Left forelimb (tissue), 1 donor: ENCODE measurements at regions not wholly inside any gene's neighbourhood (a gene's known extent, or its start where the extent isn't known, plus 50 kb on each side); places are given as distances from the start of the nearest gene placed in this dataset.

Source experiments
- DNase-seq: peaks from one replicate; pipeline ENCODE4 v3.0.0-alpha.2; 2018; ENCODE audit warnings: low spot score

DNA sequence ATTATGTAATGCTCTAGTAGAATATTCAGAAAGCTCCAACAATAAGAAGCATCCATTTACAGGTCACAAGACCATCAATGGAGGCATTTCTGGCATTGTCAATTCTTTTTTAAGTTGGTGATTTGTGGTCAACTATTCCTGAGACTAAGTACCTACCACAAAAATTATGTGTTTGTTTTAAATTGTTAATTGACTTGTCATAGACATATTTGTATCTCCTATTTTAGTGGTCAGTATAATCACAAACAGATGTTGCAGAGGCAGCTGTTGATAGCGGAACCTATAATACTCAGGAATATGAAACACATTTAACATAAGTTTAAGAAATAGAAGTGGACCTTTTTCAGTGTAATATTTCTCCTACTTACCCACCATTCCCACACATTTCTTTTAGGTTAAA, 430.1 kb downstream of the CCDC85A start:
- no peak for DNase-seq

- DNase-seq = no peak
Measured at GRCh38 chr2:56615760-56616159, 432.0 kb downstream of the CCDC85A start.

DNA sequence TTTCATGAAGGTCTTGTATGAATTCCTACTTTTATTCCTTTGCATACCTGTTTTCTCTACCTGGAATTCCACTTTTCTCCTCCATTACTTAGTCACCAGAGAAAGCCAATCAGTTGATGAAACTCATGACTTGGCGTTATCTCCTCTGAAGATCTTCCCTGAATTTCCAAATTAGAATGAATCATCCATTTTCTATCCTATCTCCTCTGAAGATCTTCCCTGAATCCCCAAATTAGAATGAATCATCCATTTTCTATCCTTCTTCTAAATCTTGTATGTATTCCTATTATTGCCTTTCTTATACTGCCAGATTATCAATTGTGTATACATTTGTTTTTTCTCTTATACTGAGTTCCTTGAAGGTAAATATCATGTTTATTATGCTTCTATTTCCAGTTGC, 440.4 kb downstream of the CCDC85A start:
- DNase-seq = no peak

DNA sequence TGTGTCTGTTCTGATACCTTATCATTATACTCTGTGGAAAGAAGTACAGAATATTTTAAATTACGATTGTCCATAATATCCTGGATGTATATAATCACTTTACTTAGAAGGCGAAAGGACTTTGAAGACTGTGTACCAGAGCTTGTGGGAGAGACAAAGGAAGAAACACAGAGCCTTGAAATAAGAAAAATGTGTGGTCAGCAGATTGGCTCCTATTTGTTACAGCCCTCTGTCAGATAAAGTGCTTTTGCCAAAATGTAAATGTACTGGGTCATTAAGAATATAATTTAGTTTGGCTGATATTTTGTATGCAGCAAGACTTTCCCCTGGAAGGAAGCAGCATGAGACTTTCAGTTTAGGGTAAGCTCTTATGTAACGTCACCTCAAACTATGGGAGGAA, 443.1 kb downstream of the CCDC85A start:
- no peak for DNase-seq

DNA sequence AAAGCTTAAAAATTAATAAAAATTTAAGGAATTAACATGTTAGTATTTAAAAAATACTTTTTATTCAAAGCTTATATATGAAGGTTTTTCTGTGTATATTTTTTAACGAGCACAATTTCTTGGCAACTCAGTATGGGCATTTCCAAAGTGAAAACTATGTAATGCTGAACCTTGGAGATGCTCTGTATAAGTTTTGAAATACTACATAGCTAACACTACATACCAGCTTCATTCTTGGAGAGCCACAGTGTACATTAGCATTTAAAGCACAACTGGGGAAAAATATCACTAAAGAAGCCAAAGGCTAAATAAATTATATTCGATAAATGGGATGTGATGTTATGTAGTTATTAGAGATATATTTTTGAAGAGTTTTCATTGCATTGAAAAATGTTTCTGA, 446.5 kb downstream of the CCDC85A start:
- DNase-seq = no peak

DNA sequence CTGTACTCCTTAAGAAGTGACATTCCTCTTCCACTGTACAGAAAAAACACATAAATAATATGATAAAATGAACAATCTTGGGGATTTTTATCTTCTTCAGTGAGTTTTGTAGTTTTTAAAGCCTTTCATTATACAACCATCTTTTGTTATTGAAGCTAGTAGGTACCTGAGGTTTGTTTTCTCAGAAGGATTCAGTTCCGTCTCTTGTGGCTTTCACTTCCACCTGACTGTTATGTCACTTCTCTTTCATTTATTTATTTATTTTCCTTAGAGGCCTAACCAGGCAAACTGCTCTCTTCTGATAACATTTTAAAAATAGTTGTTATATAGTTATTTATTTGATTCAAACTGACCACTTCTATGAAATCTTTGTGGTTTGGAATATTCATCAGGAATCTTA, 464.2 kb downstream of the CCDC85A start:
- no peak for DNase-seq

- DNase-seq = no peak
Measured at GRCh38 chr2:56648802-56649201, 465.0 kb downstream of the CCDC85A start.

- no peak for DNase-seq
Measured at GRCh38 chr2:56654936-56655335, 471.1 kb downstream of the CCDC85A start.

- no peak for DNase-seq
Measured at GRCh38 chr2:56656826-56657225, 473.0 kb downstream of the CCDC85A start.

DNA sequence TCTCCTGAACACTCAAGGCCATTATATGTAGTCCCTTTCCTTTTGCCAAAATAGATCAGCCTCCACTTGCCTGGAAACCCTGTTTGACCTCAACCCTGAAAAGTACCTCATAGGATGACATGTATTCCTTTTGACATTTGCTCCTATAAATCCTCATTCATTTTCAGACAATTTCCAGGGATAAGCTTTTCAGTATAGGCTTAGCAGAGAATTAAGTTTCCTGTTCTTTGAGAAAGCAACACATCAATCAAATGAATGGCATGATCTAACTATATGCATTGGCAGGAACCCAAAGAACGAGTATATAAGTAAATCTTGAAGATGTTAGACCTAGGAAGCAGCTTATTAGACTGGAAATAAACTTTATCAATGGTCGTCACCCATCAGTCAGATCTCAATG, 483.0 kb downstream of the CCDC85A start:
- DNase-seq = no peak

- no peak for DNase-seq
Measured at GRCh38 chr2:56671973-56672569, 488.3 kb downstream of the CCDC85A start.

GRCh38 chr2:56674084-56674483, 490.3 kb downstream of the CCDC85A start:
- DNase-seq = no peak

DNA sequence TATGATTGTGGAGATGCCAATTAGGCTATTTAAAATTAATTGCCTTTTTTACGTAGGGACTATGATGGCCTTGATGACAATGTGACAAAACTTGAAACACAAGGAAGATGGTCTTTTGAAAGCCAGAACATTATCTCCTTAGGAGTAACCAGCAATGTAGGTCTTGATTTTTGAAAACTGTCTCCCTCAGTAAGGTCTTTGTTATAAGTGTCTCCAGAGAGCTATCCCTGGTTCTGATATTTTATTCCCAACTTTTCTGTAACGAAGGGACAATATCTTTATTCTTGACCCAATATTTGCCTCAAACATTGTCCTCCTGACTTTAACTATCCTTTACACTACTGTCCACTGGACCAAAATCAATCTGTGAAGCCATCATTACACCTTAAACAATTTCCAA, 493.2 kb downstream of the CCDC85A start:
- DNase-seq = no peak

DNA sequence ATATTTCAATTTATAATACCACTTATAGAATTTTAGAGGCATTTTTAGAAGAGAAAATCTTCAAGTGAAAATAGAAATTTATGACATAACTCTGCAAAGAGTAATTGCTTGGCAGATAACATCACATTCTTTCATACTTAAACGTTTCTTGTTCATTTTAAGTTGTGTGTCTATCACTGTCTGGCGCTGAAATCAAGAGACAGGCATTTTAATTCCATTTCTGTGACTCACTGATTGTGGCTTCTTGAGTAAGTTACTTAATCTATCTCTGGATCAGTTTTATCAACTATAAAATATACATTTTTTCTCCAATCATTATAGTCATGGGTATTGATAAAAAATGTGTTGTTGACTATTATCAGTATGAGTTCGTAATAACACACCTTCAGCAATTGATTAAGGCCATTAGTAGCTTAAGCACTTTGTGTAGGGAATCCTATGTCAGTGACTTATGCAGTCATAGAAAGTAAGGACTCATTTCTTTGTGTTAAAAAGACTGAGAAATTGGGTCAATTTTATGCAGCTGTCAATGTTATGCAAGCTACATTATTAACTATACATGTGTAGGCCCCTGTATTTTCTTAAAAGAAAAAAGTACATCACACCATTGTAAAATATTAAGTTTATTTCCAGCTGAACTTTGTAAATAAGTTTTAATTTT, 497.3 kb downstream of the CCDC85A start:
- no peak for DNase-seq

DNA sequence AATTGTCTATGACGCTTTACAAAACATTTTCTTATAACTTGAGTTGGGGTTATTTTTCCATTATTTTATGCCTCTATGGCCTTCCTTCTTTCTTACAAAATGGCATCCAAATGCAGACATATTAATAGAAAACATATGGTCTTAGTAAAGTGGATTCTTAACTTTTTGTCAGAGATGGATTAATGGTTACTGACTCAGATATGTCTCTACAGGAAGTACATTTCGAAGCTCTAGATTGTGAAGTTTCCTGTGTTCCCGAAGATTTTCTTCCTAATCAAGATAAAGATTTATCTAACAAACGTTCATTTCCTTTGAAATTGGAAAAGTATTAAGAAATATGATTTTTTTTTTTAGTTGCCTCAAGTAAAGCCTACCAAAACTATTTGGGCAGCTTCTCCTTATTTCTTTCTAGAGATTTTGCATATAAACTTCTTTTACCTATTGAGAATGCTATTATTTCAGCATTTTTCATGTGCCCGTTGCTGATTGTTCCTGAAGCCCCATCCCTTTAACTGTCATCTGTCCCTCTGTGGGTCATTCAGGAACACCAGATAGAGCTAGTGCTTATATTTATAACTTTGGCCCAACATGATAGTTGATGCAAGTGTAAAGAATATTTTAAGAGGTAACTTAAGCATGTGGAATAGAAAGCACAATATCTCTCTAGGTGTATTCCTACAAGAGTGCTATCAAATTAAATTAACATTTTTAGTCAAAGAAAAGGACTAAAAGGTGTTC, 498.0 kb downstream of the CCDC85A start:
- DNase-seq = no peak

GRCh38 chr2:56682397-56682760, 498.6 kb downstream of the CCDC85A start:
- DNase-seq = no peak

- DNase-seq = no peak
Measured at GRCh38 chr2:56684327-56684726, 500.5 kb downstream of the CCDC85A start.

DNA sequence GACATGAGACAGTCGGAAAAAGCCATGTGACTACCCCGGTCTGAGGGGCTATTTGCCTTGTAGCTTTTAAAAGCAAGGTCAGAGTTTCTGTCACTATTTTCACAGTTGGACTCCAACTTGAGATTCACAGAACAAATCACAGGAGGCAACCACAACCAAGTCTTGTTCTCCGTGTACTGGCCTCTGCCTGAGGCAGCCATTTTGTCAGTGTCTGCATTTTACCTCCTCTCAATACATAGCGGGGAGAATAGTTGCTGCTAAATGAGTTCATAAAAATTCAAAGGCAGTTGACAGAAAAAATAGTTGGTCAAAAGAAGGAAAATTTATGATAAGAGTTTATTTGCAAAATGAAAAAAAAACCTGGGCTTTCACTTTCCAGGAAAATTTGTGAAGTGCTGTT, 501.4 kb downstream of the CCDC85A start:
- no peak for DNase-seq

DNA sequence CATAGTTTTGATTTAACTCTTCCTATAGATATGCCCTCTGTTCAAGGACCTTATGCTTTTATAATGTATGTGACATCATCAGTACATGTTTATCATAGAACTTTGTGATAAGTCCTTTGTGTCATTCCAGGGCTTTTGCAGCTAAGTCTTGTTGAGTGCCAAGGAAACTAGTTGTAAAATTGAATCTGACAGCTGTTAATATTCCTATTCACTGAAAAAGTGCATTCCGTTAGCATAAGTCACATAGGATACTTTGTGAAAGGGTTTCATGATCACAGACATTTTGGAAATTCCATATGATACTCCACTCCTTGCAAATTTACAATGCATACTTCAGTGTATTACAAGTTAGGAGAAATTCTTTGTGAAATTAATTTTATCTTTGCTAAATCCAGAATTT, 503.4 kb downstream of the CCDC85A start:
- no peak for DNase-seq

- no peak for DNase-seq
Measured at GRCh38 chr2:56688661-56689060, 504.9 kb downstream of the CCDC85A start.

GRCh38 chr2:56693501-56693900, 509.7 kb downstream of the CCDC85A start:
- no peak for DNase-seq

DNA sequence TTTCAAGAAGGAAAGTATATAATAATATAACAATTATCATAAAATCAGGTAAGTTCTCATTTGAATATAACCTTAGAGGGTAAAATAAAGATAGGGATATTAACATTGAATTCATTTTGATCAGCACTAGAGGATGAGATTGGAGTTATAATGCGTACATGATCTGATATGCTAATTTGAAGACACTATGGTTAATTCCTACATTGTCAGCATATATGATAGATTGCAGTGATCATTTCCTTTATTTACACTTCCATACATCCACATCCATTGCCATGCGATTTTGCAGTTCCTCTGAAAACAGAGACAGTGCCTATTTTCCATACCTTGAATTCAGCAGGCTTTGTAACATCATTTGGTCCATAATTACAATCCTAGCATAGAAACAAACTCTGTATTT, 519.2 kb downstream of the CCDC85A start:
- no peak for DNase-seq

DNA sequence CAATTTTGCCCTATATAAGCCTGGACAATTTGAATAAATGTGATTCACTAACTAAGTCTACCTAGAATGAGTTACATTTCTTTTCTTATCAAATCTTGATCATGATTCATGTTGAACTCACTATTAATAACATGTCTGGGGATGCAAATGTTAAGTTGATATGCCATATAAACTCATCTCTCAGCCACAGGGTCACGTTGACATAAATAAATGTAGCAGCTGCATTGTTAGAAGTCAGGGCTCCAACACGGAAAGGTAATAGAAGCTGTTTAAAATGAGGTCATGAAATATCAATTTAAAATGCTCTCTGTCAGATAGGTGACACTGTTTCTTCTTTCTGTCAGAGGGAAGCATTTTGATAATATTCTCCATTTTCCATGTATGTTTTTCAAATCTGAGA, 521.9 kb downstream of the CCDC85A start:
- no peak for DNase-seq

DNA sequence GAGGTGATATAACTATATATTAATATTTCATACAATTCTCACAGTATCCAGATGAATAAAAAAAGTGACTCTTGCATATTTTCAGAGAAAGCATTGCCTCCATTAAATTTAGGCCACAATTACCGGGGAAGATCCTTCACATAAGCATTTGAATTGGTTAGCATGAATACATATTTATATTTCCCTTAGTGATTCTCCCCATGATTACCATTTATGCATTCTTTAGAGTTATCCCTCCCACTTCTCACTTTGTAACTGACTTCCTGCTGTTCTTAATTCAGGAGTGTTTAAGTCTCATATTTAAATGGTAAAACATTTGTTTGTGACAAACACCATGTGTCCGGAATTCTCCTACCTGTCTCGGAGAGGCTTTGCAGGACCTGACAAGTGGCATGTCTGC, 523.4 kb downstream of the CCDC85A start:
- DNase-seq = no peak
